SK-N-MC (cell line): ENCODE measurements at regions not wholly inside any gene's neighbourhood (a gene's known extent, or its start where the extent isn't known, plus 50 kb on each side); places are given as distances from the start of the nearest gene placed in this dataset.
A peak's percentile ranks its signal among the peaks of the same experiment; 100 is the strongest.

Experiments
- EZH2 ChIP-seq: fragments of 200-600 bp; sonication (generic); IDR thresholded peaks from one replicate; pipeline ENCODE4 v1.6.1; 2017; ENCODE audit warnings: antibody characterized with exemption
- POLR2AphosphoS5 ChIP-seq: IDR thresholded peaks from 2 replicates; pipeline ENCODE4 v1.6.1; 2012; ENCODE audit warnings: mild to moderate bottlenecking, low read depth, low read length, borderline replicate concordance

DNA sequence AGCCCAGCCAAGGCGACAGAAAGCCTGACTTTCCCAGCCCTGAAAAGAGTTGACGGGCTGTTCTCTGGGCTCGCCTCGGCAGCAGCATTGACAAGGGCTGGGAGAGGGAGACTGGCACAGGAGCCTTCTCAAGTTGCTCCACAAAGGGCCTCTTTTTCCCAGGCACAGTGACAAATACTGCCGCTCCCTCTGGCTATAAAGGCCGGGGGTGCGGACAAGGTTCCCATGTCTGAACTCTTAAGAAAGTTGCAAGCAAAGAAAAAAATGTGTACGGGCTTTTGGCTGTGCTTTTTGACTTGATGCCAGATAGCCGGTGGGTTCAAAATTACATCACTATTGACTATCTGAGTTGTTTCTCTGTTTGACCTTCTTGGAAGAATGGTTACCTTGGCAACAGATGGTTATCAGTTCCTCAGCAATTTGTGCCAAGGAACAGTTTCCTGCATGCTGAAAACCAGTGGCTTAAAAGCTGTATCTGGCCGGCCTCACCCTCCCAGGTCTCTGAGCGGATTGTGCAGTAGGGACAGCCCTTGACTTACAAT, 115.9 kb upstream of the EEPD1 start:
- peak; percentile 12; the same call in 1 of the 2 replicates for TF ChIP-seq POLR2AphosphoS5
- no peak for TF ChIP-seq EZH2
